Common myeloid progenitor, CD34-positive (primary cell): ENCODE measurements at regions not wholly inside any gene's neighbourhood (a gene's known extent, or its start where the extent isn't known, plus 50 kb on each side); places are given as distances from the start of the nearest gene placed in this dataset.
"Not testable (repeated sequence)": the region's sequence is repeated elsewhere in the genome, so short reads cannot be mapped to it uniquely, and the experiment has no call there.

ENCODE experiments used
- CTCF ChIA-PET: fragments of 350-600 bp; sonication (Branson Sonifier 250); formaldehyde crosslinking; loops from one replicate; lab custom pipeline; 2021; ENCODE audit warnings: antibody characterized with exemption; lab: Charles Lee
- POLR2A ChIA-PET: fragments of 350-600 bp; sonication (Branson Sonifier 250); formaldehyde crosslinking; loops from one replicate; lab custom pipeline; 2021; ENCODE audit warnings: antibody characterized with exemption; lab: Charles Lee
- DNase-seq, 3 donors: peaks; one replicate each; pipeline versions ENCODE4 v3.0.0 to v3.0.0-alpha.2; 2013
- H3K27ac ChIP-seq, 2 experiments: 1 replicate in 1 of 2; 2 replicates in 1 of 2; pipeline ENCODE4 v1.7.0; 2013; ENCODE audit warnings: inconsistent platforms in 2 of 2, low read length in 2 of 2, mild to moderate bottlenecking in 2 of 2, low read depth in 1 of 2, moderate library complexity in 1 of 2; ENCODE audit not compliant: severe bottlenecking in 2 of 2, insufficient read depth in 1 of 2, poor library complexity in 1 of 2
- H3K27me3 ChIP-seq, 5 experiments: replicated peaks in 2 of 5; 1 replicate in 3 of 5; 2 replicates in 2 of 5; pipeline versions ENCODE4 v1.6.1 to v1.7.0; 2013; ENCODE audit warnings: low read length in 4 of 5, mild to moderate bottlenecking in 2 of 5, moderate library complexity in 2 of 5, inconsistent platforms in 1 of 5; ENCODE audit not compliant: insufficient read depth in 5 of 5, control insufficient read depth in 4 of 5
- H3K36me3 ChIP-seq, 4 experiments: 1 replicate in 2 of 4; 2 replicates in 2 of 4; pipeline versions ENCODE4 v1.6.1 to v1.7.0; 2013; ENCODE audit warnings: low read length in 3 of 4, control low read depth in 1 of 4, mild to moderate bottlenecking in 1 of 4; ENCODE audit not compliant: control insufficient read depth in 4 of 4, insufficient read depth in 4 of 4
- H3K4me1 ChIP-seq, 4 experiments: 1 replicate in 3 of 4; 2 replicates in 1 of 4; pipeline versions ENCODE4 v1.6.1 to v1.7.1; 2013; ENCODE audit warnings: low read length in 3 of 4, mild to moderate bottlenecking in 3 of 4, control low read depth in 1 of 4, inconsistent platforms in 1 of 4, moderate library complexity in 1 of 4; ENCODE audit not compliant: control insufficient read depth in 4 of 4, insufficient read depth in 4 of 4; ENCODE audit errors: control extremely low read depth in 1 of 4
- H3K4me3 ChIP-seq, 7 experiments: 1 replicate in 4 of 7; 2 replicates in 3 of 7; pipeline versions ENCODE4 v1.5.1 to v1.7.0; 2013; ENCODE audit warnings: mild to moderate bottlenecking in 7 of 7, low read length in 6 of 7, moderate library complexity in 6 of 7, inconsistent platforms in 2 of 7, low read depth in 2 of 7, control low read depth in 1 of 7; ENCODE audit not compliant: insufficient read depth in 4 of 7, control insufficient read depth in 1 of 7; ENCODE audit errors: extremely low read depth in 1 of 7
- H3K9me3 ChIP-seq, 5 experiments: 1 replicate in 4 of 5; 2 replicates in 1 of 5; pipeline versions ENCODE4 v1.6.1 to v1.7.1; 2013; ENCODE audit warnings: low read length in 4 of 5, mild to moderate bottlenecking in 2 of 5, inconsistent platforms in 1 of 5, low read depth in 1 of 5, moderate library complexity in 1 of 5; ENCODE audit not compliant: control insufficient read depth in 4 of 5, insufficient read depth in 2 of 5; ENCODE audit errors: control extremely low read depth in 1 of 5
- WGBS: methylation state at CpG from one replicate; pipeline ENCODE4 v1.1.5; 2013; ENCODE audit not compliant: insufficient coverage; 5-methylcytosine and 5-hydroxymethylcytosine counted together

- Histone ChIP-seq H3K9me3 (peaks cover 0 to 4% (median 0%) of the 10 kb centered on the region in 5 experiments), H3K27ac (no peak overlapping the region), H3K4me3 (no peak overlapping the region), H3K36me3 (no peaks in the 10 kb centered on the region), H3K27me3 (no peaks in the 10 kb centered on the region), H3K4me1 (no peaks in the 10 kb centered on the region)
- CTCF ChIA-PET: no interaction called here
- no CpG with 5 or more reads among the region's 1 CpG for WGBS
- DNase-seq: no peak
- POLR2A ChIA-PET: no interaction called here
These were observed 415.0 kb downstream of the COL11A1 start for GRCh38 chr1:102693345-102693744.

GRCh38 chr1:102691592-102692090 is 416.7 kb downstream of the COL11A1 start:
- ChIA-PET CTCF (no interaction called here), POLR2A (no interaction called here)
- 86% methylated on average over 1 of the region's 1 CpG for WGBS
- Histone ChIP-seq H3K4me3 (no peak overlapping the region), H3K9me3 (peaks cover 0 to 4% (median 0%) of the 10 kb centered on the region in 5 experiments), H3K27me3 (no peaks in the 10 kb centered on the region), H3K4me1 (no peaks in the 10 kb centered on the region), H3K36me3 (no peaks in the 10 kb centered on the region), H3K27ac (no peak overlapping the region)
- no peak for DNase-seq

GRCh38 chr1:102687383-102687782 is 420.9 kb downstream of the COL11A1 start:
- ChIA-PET CTCF (no interaction called here), POLR2A (no interaction called here)
- no peaks in the 10 kb centered on the region for H3K36me3 ChIP-seq
- H3K4me3 ChIP-seq: no peak overlapping the region
- no peaks in the 10 kb centered on the region for H3K27me3 ChIP-seq
- WGBS: no CpG with 5 or more reads among the region's 2 CpGs
- DNase-seq: no peak
- H3K4me1 ChIP-seq: no peaks in the 10 kb centered on the region
- H3K27ac ChIP-seq: no peak overlapping the region
- no peaks in the 10 kb centered on the region for H3K9me3 ChIP-seq

- no peaks in the 10 kb centered on the region for H3K27me3 ChIP-seq
- no peak overlapping the region for H3K4me3 ChIP-seq
- ChIA-PET CTCF (no interaction called here), POLR2A (no interaction called here)
- no peaks in the 10 kb centered on the region for H3K4me1 ChIP-seq
- H3K9me3 ChIP-seq: no peaks in the 10 kb centered on the region
- over 99% methylated on average over 12 of the region's 13 CpGs for WGBS
- no peak overlapping the region for H3K27ac ChIP-seq
- no peak for DNase-seq
- H3K36me3 ChIP-seq: no peaks in the 10 kb centered on the region
These were observed 446.8 kb downstream of the COL11A1 start for GRCh38 chr1:102661481-102661880.

- DNase-seq, H3K4me1 ChIP-seq: not testable (repeated sequence)
These were observed 448.3 kb downstream of the COL11A1 start for GRCh38 chr1:102659876-102660483.

GRCh38 chr1:102655034-102655433 is 453.3 kb downstream of the COL11A1 start:
- Histone ChIP-seq H3K9me3 (no peaks in the 10 kb centered on the region), H3K36me3 (no peaks in the 10 kb centered on the region), H3K27me3 (no peaks in the 10 kb centered on the region), H3K27ac (no peak overlapping the region), H3K4me1 (no peaks in the 10 kb centered on the region), H3K4me3 (no peak overlapping the region)
- no peak for DNase-seq
- POLR2A ChIA-PET: no interaction called here
- WGBS: 100% methylated on average over 6 of the region's 8 CpGs
- CTCF ChIA-PET: no interaction called here

More at GRCh38 chr1:102659876-102660483, 448.3 kb downstream of the COL11A1 start:
- H3K27ac ChIP-seq, CTCF ChIA-PET, H3K9me3 ChIP-seq, H3K27me3 ChIP-seq, H3K4me3 ChIP-seq, H3K36me3 ChIP-seq, POLR2A ChIA-PET: not testable (repeated sequence)
- 94% methylated on average over 26 of the region's 47 CpGs for WGBS

GRCh38 chr1:102640872-102641271 is 467.4 kb downstream of the COL11A1 start:
- POLR2A ChIA-PET: no interaction called here
- no peak overlapping the region for H3K27ac ChIP-seq
- no peaks in the 10 kb centered on the region for H3K36me3 ChIP-seq
- no peak for DNase-seq
- CTCF ChIA-PET: no interaction called here
- no CpG with 5 or more reads among the region's 1 CpG for WGBS
- no peak overlapping the region for H3K4me3 ChIP-seq
- H3K4me1 ChIP-seq: no peaks in the 10 kb centered on the region
- H3K9me3 ChIP-seq: peaks cover 0 to 2% (median 0%) of the 10 kb centered on the region in 5 experiments
- H3K27me3 ChIP-seq: no peaks in the 10 kb centered on the region
